GM23338 (cell line): ENCODE measurements at regions not wholly inside any gene's neighbourhood (a gene's known extent, or its start where the extent isn't known, plus 50 kb on each side); places are given as distances from the start of the nearest gene placed in this dataset.

Source experiments
- ATAC-seq: fragments of 200-7000 bp; cut with Tn5 transposase; 3 replicates; pipeline ENCODE4 v1.9.1; 2020
- DNase-seq: peaks from one replicate; pipeline ENCODE4 v3.0.0-alpha.2; 2015; ENCODE audit warnings: low spot score
- H2AFZ ChIP-seq: fragments of 200-600 bp; sonication (generic); 2 replicates; pipeline ENCODE4 v1.8.0; 2016; ENCODE audit warnings: antibody characterized with exemption, mild to moderate bottlenecking, moderate library complexity
- H3F3A ChIP-seq: fragments of 200-600 bp; sonication (generic); replicated peaks from 2 replicates; pipeline ENCODE4 v1.8.0; 2017; ENCODE audit warnings: antibody characterized with exemption, mixed run types, low read depth
- H3K27ac ChIP-seq: fragments of 200-600 bp; sonication (generic); 2 replicates; pipeline ENCODE4 v1.6.1; 2016; ENCODE audit warnings: low read depth
- H3K27me3 ChIP-seq: fragments of 200-600 bp; sonication (generic); 2 replicates; pipeline ENCODE4 v1.8.0; 2016; ENCODE audit warnings: mild to moderate bottlenecking, mixed run types, moderate library complexity; ENCODE audit not compliant: insufficient read depth
- H3K36me3 ChIP-seq: fragments of 200-600 bp; sonication (generic); 2 replicates; pipeline ENCODE4 v1.8.0; 2016; ENCODE audit warnings: mild to moderate bottlenecking; ENCODE audit not compliant: insufficient read depth
- H3K4me1 ChIP-seq: fragments of 200-600 bp; sonication (generic); 2 replicates; pipeline ENCODE4 v1.8.0; 2016; ENCODE audit warnings: mild to moderate bottlenecking, moderate library complexity; ENCODE audit not compliant: insufficient read depth
- H3K4me2 ChIP-seq: fragments of 200-600 bp; sonication (generic); 2 replicates; pipeline ENCODE4 v1.7.1; 2017; ENCODE audit warnings: mixed run types
- H3K4me3 ChIP-seq: fragments of 200-600 bp; sonication (generic); 2 replicates; pipeline ENCODE4 v1.6.1; 2016; ENCODE audit warnings: mixed run types
- H3K79me2 ChIP-seq: fragments of 200-600 bp; sonication (generic); replicated peaks from 2 replicates; pipeline ENCODE4 v1.8.0; 2017; ENCODE audit warnings: mild to moderate bottlenecking; ENCODE audit not compliant: insufficient read depth
- H3K9me2 ChIP-seq: fragments of 200-600 bp; sonication (generic); 2 replicates; pipeline ENCODE4 v1.8.0; 2017; ENCODE audit not compliant: insufficient read depth
- H4K20me1 ChIP-seq: fragments of 200-600 bp; sonication (generic); replicated peaks from 2 replicates; pipeline ENCODE4 v1.8.0; 2017; ENCODE audit warnings: mild to moderate bottlenecking; ENCODE audit not compliant: insufficient read depth
- H3K27ac Mint-ChIP-seq: 2 replicates; pipeline ENCODE4 v1.8.0; 2020; ENCODE audit warnings: inconsistent platforms, mild to moderate bottlenecking, moderate library complexity, mixed read lengths
- H3K27me3 Mint-ChIP-seq: 3 replicates; pipeline ENCODE4 v1.8.0; 2022; ENCODE audit warnings: low read depth, mild to moderate bottlenecking, moderate library complexity, mixed read lengths, inconsistent platforms; ENCODE audit not compliant: insufficient read depth, poor library complexity
- H3K36me3 Mint-ChIP-seq: 3 replicates; pipeline ENCODE4 v1.8.0; 2021; ENCODE audit warnings: low read depth, mild to moderate bottlenecking, inconsistent platforms, moderate library complexity, mixed read lengths
- H3K4me1 Mint-ChIP-seq: 3 replicates; pipeline ENCODE4 v1.8.0; 2020; ENCODE audit warnings: mild to moderate bottlenecking, inconsistent platforms, mixed read lengths
- H3K4me3 Mint-ChIP-seq: 3 replicates; pipeline ENCODE4 v1.8.0; 2021; ENCODE audit warnings: moderate library complexity, mild to moderate bottlenecking, inconsistent platforms, mixed read lengths
- H3K9me3 Mint-ChIP-seq: 3 replicates; pipeline ENCODE4 v1.8.0; 2020; ENCODE audit warnings: moderate library complexity, mild to moderate bottlenecking, inconsistent platforms, mixed read lengths
- CREB1 ChIP-seq: fragments of 250-450 bp; sonication (Bioruptor Pico); IDR thresholded peaks from 2 replicates; pipeline ENCODE4 v1.5.0; 2020; ENCODE audit warnings: low read depth, mild to moderate bottlenecking, moderate library complexity
- NANOG ChIP-seq: IDR thresholded peaks from 2 replicates; pipeline ENCODE4 v1.6.1; 2016; ENCODE audit warnings: antibody characterized with exemption, borderline replicate concordance
- REST ChIP-seq: IDR thresholded peaks from one replicate; pipeline ENCODE4 v1.6.1; 2018; ENCODE audit warnings: antibody characterized with exemption; ENCODE audit not compliant: unreplicated experiment
- ZNF331 ChIP-seq: fragments of 250-450 bp; sonication (Bioruptor Pico); IDR thresholded peaks from 2 replicates; pipeline ENCODE4 v1.5.0; 2020; ENCODE audit warnings: low read depth, mild to moderate bottlenecking, moderate library complexity
- ZNF462 ChIP-seq: fragments of 250-450 bp; sonication (Bioruptor Pico); IDR thresholded peaks from 2 replicates; pipeline ENCODE4 v1.5.0; 2020; ENCODE audit warnings: mild to moderate bottlenecking, moderate library complexity

- TF ChIP-seq ZNF331 (no peak), NANOG (no peak)
Measured at GRCh38 chr6:102763891-102764290, 1370.4 kb downstream of the GRIK2 start (continued).

GRCh38 chr6:102761872-102762271, 1368.4 kb downstream of the GRIK2 start:
- TF ChIP-seq REST = no peak
- no peak for TF ChIP-seq CREB1 (CRISPR knock-in tag)
- no peak for TF ChIP-seq ZNF462
- no peak for TF ChIP-seq NANOG
- Histone ChIP-seq H3K4me3 (no peak overlapping the region), H3K4me2 (no peak overlapping the region), H3K36me3 (no peaks in the 10 kb centered on the region), H2AFZ (no peak overlapping the region), H3K9me2 (no peaks in the 10 kb centered on the region), H3F3A (no peaks in the 10 kb centered on the region), H3K27me3 (no peaks in the 10 kb centered on the region), H4K20me1 (no peaks in the 10 kb centered on the region), H3K27ac (no peak overlapping the region), H3K79me2 (no peaks in the 10 kb centered on the region), H3K4me1 (no peaks in the 10 kb centered on the region; the same call in 1 of the 2 replicates)
- no peak for ATAC-seq
- no peak for DNase-seq
- no peaks in the 10 kb centered on the region for H3K27me3 Mint-ChIP-seq
- no peak overlapping the region for H3K27ac Mint-ChIP-seq
- H3K9me3 Mint-ChIP-seq = peaks cover 4% of the 10 kb centered on the region; the same call in 1 of the 3 replicates
- H3K4me3 Mint-ChIP-seq = no peak overlapping the region
- H3K36me3 Mint-ChIP-seq = peaks cover 5% of the 10 kb centered on the region; the same call in 2 of the 3 replicates
- H3K4me1 Mint-ChIP-seq = peaks cover 3% of the 10 kb centered on the region
